ENCODE measurements at regions not wholly inside any gene's neighbourhood (a gene's known extent, or its start where the extent isn't known, plus 50 kb on each side); places are given as distances from the start of the nearest gene placed in this dataset.
"Not testable (repeated sequence)": the region's sequence is repeated elsewhere in the genome, so short reads cannot be mapped to it uniquely, and the experiment has no call there.

- no peak for DNase-seq
Measured at GRCh38 chr3:103510760-103511159, 1075.9 kb downstream of the ZPLD1 start.

- DNase-seq: no peak
Measured at GRCh38 chr3:103511891-103512290, 1077.1 kb downstream of the ZPLD1 start.

- DNase-seq: no peak
Measured at GRCh38 chr3:103512595-103512994, 1077.8 kb downstream of the ZPLD1 start.

- no peak for DNase-seq
Measured at GRCh38 chr3:103513003-103513402, 1078.2 kb downstream of the ZPLD1 start.

GRCh38 chr3:103515116-103515515, 1080.3 kb downstream of the ZPLD1 start:
- DNase-seq: no peak

- DNase-seq: no peak
Measured at GRCh38 chr3:103516950-103517349, 1082.1 kb downstream of the ZPLD1 start.

- not testable (repeated sequence) for DNase-seq
Measured at GRCh38 chr3:103531327-103531726, 1096.5 kb downstream of the ZPLD1 start.

- no peak for DNase-seq
Measured at GRCh38 chr3:103532986-103533385, 1098.2 kb downstream of the ZPLD1 start.

- DNase-seq: no peak
Measured at GRCh38 chr3:103554451-103554850, 1119.6 kb downstream of the ZPLD1 start.

- DNase-seq: not testable (repeated sequence)
Measured at GRCh38 chr3:103564116-103564515, 1129.3 kb downstream of the ZPLD1 start.

GRCh38 chr3:103585809-103586208, 1151.0 kb downstream of the ZPLD1 start:
- DNase-seq: no peak

GRCh38 chr3:103589770-103590169, 1155.0 kb downstream of the ZPLD1 start:
- no peak for DNase-seq

- no peak for DNase-seq
Measured at GRCh38 chr3:103600844-103601243, 1166.0 kb downstream of the ZPLD1 start.

- DNase-seq: no peak
Measured at GRCh38 chr3:103601666-103602065, 1166.9 kb downstream of the ZPLD1 start.

GRCh38 chr3:103609472-103609871, 1174.7 kb downstream of the ZPLD1 start:
- DNase-seq: no peak

- DNase-seq: no peak
Measured at GRCh38 chr3:103613397-103614156, 1178.8 kb downstream of the ZPLD1 start.

GRCh38 chr3:103614719-103615118, 1179.9 kb downstream of the ZPLD1 start:
- no peak for DNase-seq

- no peak for DNase-seq
Measured at GRCh38 chr3:103617961-103618360, 1183.1 kb downstream of the ZPLD1 start.

- DNase-seq: no peak
Measured at GRCh38 chr3:103624271-103624670, 1189.5 kb downstream of the ZPLD1 start.

GRCh38 chr3:103629391-103629790, 1194.6 kb downstream of the ZPLD1 start:
- DNase-seq: no peak

GRCh38 chr3:103644450-103644849, 1209.6 kb downstream of the ZPLD1 start:
- no peak for DNase-seq

- DNase-seq: no peak
Measured at GRCh38 chr3:103653996-103654395, 1219.2 kb downstream of the ZPLD1 start.

GRCh38 chr3:103657756-103658155, 1222.9 kb downstream of the ZPLD1 start:
- DNase-seq: no peak

- no peak for DNase-seq
Measured at GRCh38 chr3:103660810-103661209, 1226.0 kb downstream of the ZPLD1 start.

- DNase-seq: no peak
Measured at GRCh38 chr3:103662591-103662990, 1227.8 kb downstream of the ZPLD1 start.

All from stimulated activated CD4-positive, alpha-beta T cell treated with anti-CD3 and anti-CD28 coated beads, Interleukin-1b, Interleukin-23, amount 100 ng/mL, for 48 hours (primary cell).